Ureter (tissue), 1 donor: ENCODE measurements at regions not wholly inside any gene's neighbourhood (a gene's known extent, or its start where the extent isn't known, plus 50 kb on each side); places are given as distances from the start of the nearest gene placed in this dataset.

Source experiments
- DNase-seq: peaks from one replicate; pipeline ENCODE4 v3.0.0-alpha.2; 2020; ENCODE audit warnings: low spot score
- donor health status: DM: yes; HTN: yes; CAD: no.

- no peak for DNase-seq
Observed at GRCh38 chr11:92830377-92831155, 138.9 kb upstream of the MTNR1B start.

DNA sequence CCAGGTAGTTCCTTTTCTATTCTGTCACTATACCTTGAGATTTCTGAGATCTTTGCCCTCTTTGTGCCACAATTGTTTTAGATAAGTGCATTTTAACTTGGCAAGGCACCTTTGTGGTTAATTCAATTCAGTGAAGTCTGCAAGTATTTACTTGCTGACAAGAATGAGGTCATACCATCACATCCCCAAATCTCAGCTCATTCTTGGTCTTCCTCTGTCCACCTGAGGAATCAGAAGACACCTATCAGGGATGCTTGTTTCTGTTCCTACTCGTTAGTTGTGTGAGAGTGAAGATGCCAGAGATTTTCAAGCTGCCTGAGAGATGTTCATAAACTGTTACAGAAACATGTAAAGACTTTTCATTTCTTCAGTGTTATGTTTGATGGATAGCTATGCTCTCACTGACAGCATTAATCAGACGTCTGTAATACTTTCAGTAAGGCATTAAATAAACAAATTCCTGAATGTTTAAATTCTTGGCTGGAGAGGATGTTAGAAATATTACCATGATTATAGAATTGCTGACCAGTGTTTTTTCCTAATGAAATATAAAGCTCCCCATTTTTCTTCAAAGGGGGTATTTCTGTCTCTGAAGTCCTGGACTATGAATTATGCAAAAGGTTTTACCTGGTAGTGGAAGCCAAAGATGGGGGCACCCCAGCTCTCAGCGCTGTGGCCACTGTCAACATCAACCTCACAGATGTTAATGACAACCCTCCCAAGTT, 135.0 kb upstream of the MTNR1B start:
- DNase-seq = no peak

GRCh38 chr11:92837595-92837994, 131.9 kb upstream of the MTNR1B start:
- DNase-seq = no peak

- no peak for DNase-seq
Observed at GRCh38 chr11:92838759-92839310, 130.6 kb upstream of the MTNR1B start.

DNA sequence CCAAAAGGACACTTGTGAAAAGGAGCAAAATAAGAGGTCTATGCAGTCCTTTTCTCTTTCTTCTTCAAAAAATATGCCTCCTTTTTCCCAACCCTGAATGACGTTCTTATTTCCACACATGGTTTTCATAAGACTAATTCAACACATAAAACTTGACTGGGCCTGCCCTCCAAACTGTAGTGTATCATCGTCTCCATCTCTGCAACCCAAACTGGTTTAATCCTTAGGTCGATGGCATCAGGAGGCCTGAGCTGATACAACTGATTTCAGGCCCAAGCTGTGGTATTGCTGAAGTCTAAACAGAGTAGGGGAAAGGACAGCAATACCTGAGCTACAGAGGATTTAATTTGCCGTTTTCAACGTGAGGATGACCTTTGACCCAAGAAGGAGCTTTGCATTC, 130.0 kb upstream of the MTNR1B start:
- no peak for DNase-seq

DNA sequence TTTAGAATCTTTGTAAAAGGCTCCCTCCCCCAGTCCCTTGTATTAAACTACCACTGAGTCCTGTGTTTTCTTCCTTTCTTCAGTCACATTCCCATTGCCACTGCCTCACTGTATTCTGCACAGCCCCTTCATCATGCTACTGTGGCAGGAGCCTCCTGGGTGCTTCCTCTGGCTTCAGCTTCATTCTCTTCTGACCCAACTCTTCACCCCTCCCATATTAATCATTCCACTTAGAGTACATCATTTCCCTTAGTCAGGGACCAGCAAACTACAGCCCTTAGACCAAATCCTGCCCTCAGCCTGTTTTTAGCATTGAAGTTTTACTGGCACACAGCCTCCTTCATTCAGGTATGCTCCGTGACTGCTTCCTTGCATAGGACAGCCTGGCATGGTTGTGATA, 127.7 kb upstream of the MTNR1B start:
- no peak for DNase-seq

DNA sequence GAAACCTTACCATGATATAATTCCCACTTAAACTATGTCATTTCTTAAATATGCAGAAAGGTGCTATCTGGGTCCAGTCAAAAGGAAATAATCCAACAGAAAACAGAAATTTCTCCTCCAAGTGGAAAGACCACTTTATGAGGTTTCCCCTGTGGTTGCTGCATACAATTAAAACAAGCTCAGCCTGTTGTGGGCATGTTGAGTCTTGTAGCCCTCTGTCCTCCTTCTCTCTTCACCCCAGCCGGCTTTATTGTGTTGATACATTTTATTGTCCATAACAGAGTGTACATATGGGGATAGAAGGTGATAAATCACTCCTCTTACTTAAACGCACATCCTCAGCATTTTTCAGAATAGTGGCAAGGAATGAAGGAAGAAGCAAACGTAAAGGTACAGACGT, 126.0 kb upstream of the MTNR1B start:
- DNase-seq = peak; percentile 59

GRCh38 chr11:92844197-92844596, 125.3 kb upstream of the MTNR1B start:
- DNase-seq = no peak

- DNase-seq = no peak
Observed at GRCh38 chr11:92845390-92845789, 124.1 kb upstream of the MTNR1B start.

- no peak for DNase-seq
Observed at GRCh38 chr11:92845805-92846204, 123.6 kb upstream of the MTNR1B start.

GRCh38 chr11:92846491-92847125, 122.8 kb upstream of the MTNR1B start:
- no peak for DNase-seq

GRCh38 chr11:92848578-92848977, 120.9 kb upstream of the MTNR1B start:
- DNase-seq = no peak

DNA sequence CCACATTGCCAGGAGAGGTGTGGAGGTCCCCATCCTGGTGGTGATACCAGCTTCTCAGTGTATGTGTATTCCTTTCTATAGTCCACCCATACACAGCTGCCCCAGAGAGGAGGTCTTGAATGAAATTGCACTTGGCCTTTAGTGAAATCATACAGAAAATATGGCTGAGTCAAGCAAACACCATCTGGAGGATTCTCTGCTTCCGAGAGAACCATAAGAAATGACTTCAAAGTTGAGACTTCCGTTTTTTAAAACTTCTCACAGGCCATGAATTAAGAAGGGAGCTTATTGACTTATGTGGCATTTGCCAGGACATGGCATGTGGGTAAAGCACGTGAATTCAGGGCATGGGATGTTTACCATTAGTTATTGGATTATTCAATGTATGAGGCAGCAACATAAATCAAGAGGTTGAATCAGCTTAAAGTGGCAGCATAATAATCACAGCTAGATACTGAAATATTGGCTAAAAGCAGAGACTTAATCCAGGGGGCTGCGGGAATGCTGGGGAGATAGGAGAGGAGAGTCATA, 119.1 kb upstream of the MTNR1B start:
- DNase-seq = no peak

- no peak for DNase-seq
Observed at GRCh38 chr11:92852229-92852628, 117.2 kb upstream of the MTNR1B start.

- peak; percentile 87 for DNase-seq
Observed at GRCh38 chr11:92852946-92853345, 116.5 kb upstream of the MTNR1B start.

- no peak for DNase-seq
Observed at GRCh38 chr11:92854162-92854561, 115.3 kb upstream of the MTNR1B start.

DNA sequence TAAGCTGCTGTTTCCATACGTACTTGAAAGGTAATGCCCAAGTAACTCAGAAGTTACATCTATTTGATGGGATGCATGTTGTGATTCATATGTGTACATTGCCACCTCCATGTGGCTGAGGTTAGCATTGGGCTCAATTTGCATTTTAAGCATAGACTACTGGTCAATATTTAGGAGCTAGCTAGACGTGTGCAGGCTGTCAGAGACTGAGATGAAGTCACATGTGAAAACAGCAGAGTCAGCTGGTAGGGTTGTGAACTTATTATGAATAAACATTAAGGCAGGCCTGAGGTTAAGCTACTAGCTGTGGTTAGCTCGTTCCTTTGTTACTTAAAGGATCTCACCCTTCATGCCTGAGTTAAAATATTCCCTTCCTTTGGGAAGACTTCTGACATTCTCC, 114.5 kb upstream of the MTNR1B start:
- DNase-seq = no peak

GRCh38 chr11:92855607-92856405, 113.6 kb upstream of the MTNR1B start:
- no peak for DNase-seq

DNA sequence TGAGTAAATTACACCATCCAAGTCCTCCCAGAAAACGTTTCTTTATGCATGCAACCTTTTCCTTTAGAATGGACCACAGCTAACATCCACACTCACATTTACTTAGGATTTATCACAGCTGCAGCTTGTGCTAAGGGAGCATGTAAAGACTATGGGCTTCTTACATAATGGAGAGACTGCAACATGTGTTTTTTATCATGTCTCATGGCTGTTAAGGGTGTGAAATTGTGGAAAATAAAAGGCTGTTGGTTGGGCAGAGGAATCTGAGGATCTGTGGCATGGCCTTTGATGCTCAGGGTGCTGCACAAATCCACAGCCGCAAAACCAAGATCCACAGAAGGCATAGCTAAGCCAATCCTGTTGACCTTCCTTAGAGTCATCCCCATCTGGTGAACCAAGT, 112.0 kb upstream of the MTNR1B start:
- DNase-seq = no peak

DNA sequence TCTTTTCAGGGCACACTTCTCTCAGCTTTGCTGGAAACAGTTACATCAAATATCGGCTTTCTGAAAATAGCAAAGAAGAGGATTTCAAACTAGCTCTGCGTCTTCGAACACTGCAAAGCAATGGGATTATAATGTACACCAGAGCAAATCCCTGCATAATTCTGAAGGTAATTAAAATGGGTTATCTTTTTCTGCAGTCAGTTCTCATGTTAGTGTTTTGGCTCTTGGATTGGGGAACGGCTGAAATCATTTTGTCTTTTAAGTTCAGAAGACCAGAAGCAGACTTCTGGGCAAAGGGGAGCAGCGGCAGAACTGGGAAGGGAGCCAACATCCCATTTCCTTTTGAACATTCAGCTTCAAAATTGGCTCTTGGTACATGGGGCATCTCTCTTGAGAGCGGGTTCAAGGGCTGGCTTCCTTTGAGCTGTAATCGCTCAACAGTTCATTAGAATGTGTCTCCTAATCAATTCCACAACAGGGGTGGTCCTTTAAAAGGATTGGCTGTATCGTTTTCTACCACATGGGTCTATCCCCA, 110.2 kb upstream of the MTNR1B start:
- DNase-seq = no peak

- no peak for DNase-seq
Observed at GRCh38 chr11:92861634-92862033, 107.8 kb upstream of the MTNR1B start.
